Gastrocnemius medialis (tissue), 4 donors: ENCODE measurements at regions not wholly inside any gene's neighbourhood (a gene's known extent, or its start where the extent isn't known, plus 50 kb on each side); places are given as distances from the start of the nearest gene placed in this dataset.

Experiments
- ATAC-seq, 2 donors: fragments of 150-250 bp; one replicate each; pipeline ENCODE4 v1.9.1; 2016
- DNase-seq, 2 donors: peaks; one replicate each; pipeline ENCODE4 v3.0.0-alpha.2; 2019
- H3K27ac ChIP-seq, 4 donors: fragments of 200-600 bp; sonication (generic); 1 replicate in 1 of 4; 2 replicates in 3 of 4; pipeline ENCODE4 v1.5.1; 2016 to 2018; ENCODE audit warnings: mild to moderate bottlenecking in 2 of 4, moderate library complexity in 1 of 4
- H3K27me3 ChIP-seq, 3 donors: fragments of 200-600 bp; sonication (generic) in 2 of 3; 1 replicate in 1 of 3; 2 replicates in 2 of 3; pipeline versions ENCODE4 v1.5.1 to v1.6.0; 2016 to 2019; ENCODE audit warnings: mild to moderate bottlenecking in 1 of 3, moderate library complexity in 1 of 3
- H3K36me3 ChIP-seq, 2 donors: fragments of 200-600 bp; sonication (generic) in 1 of 2; one replicate each; pipeline ENCODE4 v1.5.1; 2017 to 2018
- H3K4me1 ChIP-seq, 2 donors: fragments of 200-600 bp; sonication (generic) in 1 of 2; one replicate each; pipeline ENCODE4 v1.5.1; 2016 to 2017; ENCODE audit warnings: mild to moderate bottlenecking in 2 of 2
- H3K4me3 ChIP-seq, 4 donors: fragments of 200-600 bp; sonication (generic) in 3 of 4; 1 replicate in 1 of 4; 2 replicates in 3 of 4; pipeline ENCODE4 v1.5.1; 2016 to 2019; ENCODE audit warnings: mild to moderate bottlenecking in 2 of 4
- H3K9me3 ChIP-seq, 3 donors: fragments of 200-600 bp; sonication (generic) in 2 of 3; 1 replicate in 1 of 3; 2 replicates in 2 of 3; pipeline ENCODE4 v1.5.1; 2016 to 2019
- POLR2A ChIP-seq, 2 donors: fragments of 450-650 bp; IDR thresholded peaks; one replicate each; pipeline ENCODE4 v1.6.1; 2017; ENCODE audit warnings: antibody characterized with exemption in 2 of 2, mild to moderate bottlenecking in 2 of 2, moderate library complexity in 2 of 2
- in situ Hi-C, 4 donors: fragments of 200-750 bp; cut with MboI; loops; one replicate each; pipeline versions ENCODE4 v1.15.0 to v1.8.0; 2017; ENCODE audit warnings: low sequenced_read_pairs in 4 of 4
- intact Hi-C: fragments of 100-400 bp; cut with DNase I; formaldehyde crosslinking; loops from one replicate; pipeline ENCODE4 v1.15.1; 2023; ENCODE audit warnings: low total_unique reads
- TF ChIP-seq, protein P1 (sequence below), 5 experiments: fragments of 450-650 bp in 3 of 5; fragments of 200-600 bp in 2 of 5; sonication (generic) in 2 of 5; IDR thresholded peaks in 4 of 5; conservative IDR thresholded peaks in 1 of 5; 1 replicate in 4 of 5; 2 replicates in 1 of 5; pipeline ENCODE4 v1.5.1; 2016 to 2019; ENCODE audit warnings: antibody characterized with exemption in 5 of 5, mild to moderate bottlenecking in 3 of 5, moderate library complexity in 3 of 5

DNA sequence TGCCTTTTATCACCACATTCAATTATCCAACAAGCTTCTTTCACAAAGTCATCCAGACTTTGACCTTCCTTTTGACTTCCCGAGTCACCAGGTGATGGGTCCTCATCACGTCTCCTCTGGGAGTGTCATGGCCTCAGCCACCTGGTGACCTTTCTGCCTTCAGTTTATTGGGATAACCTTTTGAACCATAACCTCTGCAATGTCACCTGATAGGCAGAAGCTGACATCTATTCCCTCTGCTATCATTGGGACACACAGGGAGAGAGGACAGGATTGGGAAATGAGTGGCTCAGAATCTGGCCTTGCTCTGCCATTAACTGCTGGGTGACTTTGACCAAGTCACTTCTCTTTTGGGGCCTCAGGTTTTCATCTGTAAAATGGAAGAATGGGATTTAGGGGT, 388.7 kb downstream of the NUAK1 start:
- Histone ChIP-seq H3K9me3 (no peaks in the 10 kb centered on the region), H3K4me3 (no peak overlapping the region), H3K27ac (no peak overlapping the region), H3K36me3 (no peaks in the 10 kb centered on the region), H3K27me3 (no peaks in the 10 kb centered on the region), H3K4me1 (no peaks in the 10 kb centered on the region)
- DNase-seq = no peak
- intact Hi-C loops = no loop called here
- TF ChIP-seq POLR2A (IDR thresholded peaks at IDR 0.05) = no peak
- TF ChIP-seq, protein P1, sequence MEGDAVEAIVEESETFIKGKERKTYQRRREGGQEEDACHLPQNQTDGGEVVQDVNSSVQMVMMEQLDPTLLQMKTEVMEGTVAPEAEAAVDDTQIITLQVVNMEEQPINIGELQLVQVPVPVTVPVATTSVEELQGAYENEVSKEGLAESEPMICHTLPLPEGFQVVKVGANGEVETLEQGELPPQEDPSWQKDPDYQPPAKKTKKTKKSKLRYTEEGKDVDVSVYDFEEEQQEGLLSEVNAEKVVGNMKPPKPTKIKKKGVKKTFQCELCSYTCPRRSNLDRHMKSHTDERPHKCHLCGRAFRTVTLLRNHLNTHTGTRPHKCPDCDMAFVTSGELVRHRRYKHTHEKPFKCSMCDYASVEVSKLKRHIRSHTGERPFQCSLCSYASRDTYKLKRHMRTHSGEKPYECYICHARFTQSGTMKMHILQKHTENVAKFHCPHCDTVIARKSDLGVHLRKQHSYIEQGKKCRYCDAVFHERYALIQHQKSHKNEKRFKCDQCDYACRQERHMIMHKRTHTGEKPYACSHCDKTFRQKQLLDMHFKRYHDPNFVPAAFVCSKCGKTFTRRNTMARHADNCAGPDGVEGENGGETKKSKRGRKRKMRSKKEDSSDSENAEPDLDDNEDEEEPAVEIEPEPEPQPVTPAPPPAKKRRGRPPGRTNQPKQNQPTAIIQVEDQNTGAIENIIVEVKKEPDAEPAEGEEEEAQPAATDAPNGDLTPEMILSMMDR (IDR thresholded peaks at IDR 0.05 in 4 of 5, conservative IDR thresholded peaks at IDR 0.05 in 1 of 5) = no peak
- in situ Hi-C loops = no loop called here
- no peak for ATAC-seq

DNA sequence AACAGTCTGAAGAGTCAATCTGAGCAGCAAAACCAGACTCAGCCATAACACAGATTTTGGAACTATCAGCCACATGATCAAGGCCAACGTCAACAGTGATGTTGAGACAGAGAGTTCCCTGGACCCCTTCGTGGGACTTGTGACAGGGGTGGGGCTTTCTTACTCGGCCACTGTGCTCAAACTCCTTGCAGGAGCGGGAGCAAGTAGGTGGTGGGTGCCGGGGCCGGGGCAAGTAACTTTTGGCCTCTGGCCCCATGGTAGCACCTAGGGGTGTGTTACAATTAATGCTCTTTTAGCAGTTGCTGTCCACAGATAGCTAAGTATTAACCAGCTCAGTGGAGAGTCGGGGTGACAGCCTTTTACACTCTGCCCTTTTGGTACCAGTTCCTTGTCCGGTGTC, 384.4 kb downstream of the NUAK1 start:
- intact Hi-C loops (no loop called here), in situ Hi-C loops (no loop called here)
- no peaks in the 10 kb centered on the region for H3K9me3 ChIP-seq
- H3K4me1 ChIP-seq = no peaks in the 10 kb centered on the region
- TF ChIP-seq, protein P1 (IDR thresholded peaks at IDR 0.05 in 4 of 5, conservative IDR thresholded peaks at IDR 0.05 in 1 of 5) = no peak
- no peak for TF ChIP-seq POLR2A (IDR thresholded peaks at IDR 0.05)
- no peak overlapping the region for H3K27ac ChIP-seq
- ATAC-seq (no peak), DNase-seq (no peak)
- no peak overlapping the region for H3K4me3 ChIP-seq
- H3K36me3 ChIP-seq = no peaks in the 10 kb centered on the region
- no peaks in the 10 kb centered on the region for H3K27me3 ChIP-seq

DNA sequence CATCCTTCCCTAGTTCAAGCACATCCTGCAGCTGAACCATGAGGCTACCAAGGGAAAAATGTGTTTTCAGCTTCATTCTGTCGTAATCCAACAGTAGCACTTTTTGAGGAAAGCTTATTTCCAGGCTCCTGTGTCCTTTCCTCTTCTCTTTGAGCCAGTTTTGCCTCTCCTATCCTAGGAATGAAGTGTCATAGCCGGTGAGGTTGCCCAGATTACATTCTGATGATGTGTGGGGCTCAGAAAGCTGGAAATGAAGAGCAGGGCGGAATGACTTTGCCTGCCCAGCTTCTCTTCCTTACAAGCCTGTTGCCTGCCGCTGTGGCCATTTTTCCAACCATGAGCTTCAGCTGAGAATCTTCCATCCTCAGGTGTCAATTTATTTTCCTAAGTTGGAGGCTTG, 381.8 kb downstream of the NUAK1 start:
- no peaks in the 10 kb centered on the region for H3K9me3 ChIP-seq
- DNase-seq (no peak), ATAC-seq (no peak)
- intact Hi-C loops (no loop called here), in situ Hi-C loops (no loop called here)
- H3K4me1 ChIP-seq = no peaks in the 10 kb centered on the region
- no peak overlapping the region for H3K27ac ChIP-seq
- H3K4me3 ChIP-seq = no peak overlapping the region
- no peaks in the 10 kb centered on the region for H3K27me3 ChIP-seq
- TF ChIP-seq, protein P1 (IDR thresholded peaks at IDR 0.05 in 4 of 5, conservative IDR thresholded peaks at IDR 0.05 in 1 of 5) = no peak
- no peak for TF ChIP-seq POLR2A (IDR thresholded peaks at IDR 0.05)
- H3K36me3 ChIP-seq = no peaks in the 10 kb centered on the region

DNA sequence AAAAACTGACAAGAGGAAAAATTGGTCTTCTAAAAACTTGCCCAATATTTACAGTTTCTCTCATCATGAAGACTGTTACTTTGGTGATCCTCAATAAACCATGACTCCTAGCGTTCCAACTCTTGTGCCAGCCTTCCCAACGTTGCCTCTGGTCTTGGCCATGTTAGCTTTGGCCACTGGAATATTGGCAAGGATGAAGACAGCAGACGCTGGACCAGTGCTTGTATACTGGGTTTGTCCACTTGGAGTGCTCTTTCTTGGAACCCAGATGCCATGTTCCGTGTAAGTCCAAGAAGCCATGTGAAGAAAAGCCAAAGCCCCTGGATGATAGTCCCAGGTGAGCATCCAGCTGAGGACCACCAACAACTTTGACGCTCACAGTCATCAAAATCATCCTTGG, 379.6 kb downstream of the NUAK1 start:
- Histone ChIP-seq H3K9me3 (no peaks in the 10 kb centered on the region), H3K4me3 (no peak overlapping the region), H3K27me3 (no peaks in the 10 kb centered on the region), H3K36me3 (no peaks in the 10 kb centered on the region), H3K4me1 (no peaks in the 10 kb centered on the region), H3K27ac (no peak overlapping the region)
- no peak for TF ChIP-seq POLR2A (IDR thresholded peaks at IDR 0.05)
- TF ChIP-seq, protein P1 (IDR thresholded peaks at IDR 0.05 in 4 of 5, conservative IDR thresholded peaks at IDR 0.05 in 1 of 5) = no peak
- DNase-seq (no peak), ATAC-seq (no peak)
- in situ Hi-C loops (no loop called here), intact Hi-C loops (no loop called here)

DNA sequence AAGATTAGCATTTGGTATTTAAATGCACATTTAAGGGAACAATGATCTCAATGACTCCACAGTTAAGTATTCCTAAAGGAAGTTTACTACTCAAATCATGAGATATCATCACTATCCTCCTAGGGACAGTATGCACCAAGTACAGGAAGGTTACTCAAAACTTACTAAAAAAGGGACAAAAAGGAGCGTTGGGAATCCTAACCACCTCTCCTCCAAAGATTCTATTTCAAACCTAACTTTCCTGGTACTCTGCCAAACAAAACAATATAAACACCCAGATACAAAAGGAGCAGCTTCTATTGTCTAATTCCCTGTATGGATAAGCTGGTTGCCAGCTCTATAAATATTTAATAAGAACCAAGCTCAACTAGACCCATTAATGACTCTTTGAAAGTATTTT, 377.7 kb downstream of the NUAK1 start:
- in situ Hi-C loops (no loop called here), intact Hi-C loops (no loop called here)
- Histone ChIP-seq H3K4me1 (no peaks in the 10 kb centered on the region), H3K27ac (no peak overlapping the region), H3K4me3 (no peak overlapping the region), H3K27me3 (no peaks in the 10 kb centered on the region), H3K9me3 (no peaks in the 10 kb centered on the region), H3K36me3 (no peaks in the 10 kb centered on the region)
- ATAC-seq = peak in 1 of 2 donors; percentile 23
- no peak for TF ChIP-seq POLR2A (IDR thresholded peaks at IDR 0.05)
- TF ChIP-seq, protein P1 (IDR thresholded peaks at IDR 0.05 in 4 of 5, conservative IDR thresholded peaks at IDR 0.05 in 1 of 5) = no peak
- DNase-seq = no peak
